ENCODE measurements at regions not wholly inside any gene's neighbourhood (a gene's known extent, or its start where the extent isn't known, plus 50 kb on each side); places are given as distances from the start of the nearest gene placed in this dataset.

DNA sequence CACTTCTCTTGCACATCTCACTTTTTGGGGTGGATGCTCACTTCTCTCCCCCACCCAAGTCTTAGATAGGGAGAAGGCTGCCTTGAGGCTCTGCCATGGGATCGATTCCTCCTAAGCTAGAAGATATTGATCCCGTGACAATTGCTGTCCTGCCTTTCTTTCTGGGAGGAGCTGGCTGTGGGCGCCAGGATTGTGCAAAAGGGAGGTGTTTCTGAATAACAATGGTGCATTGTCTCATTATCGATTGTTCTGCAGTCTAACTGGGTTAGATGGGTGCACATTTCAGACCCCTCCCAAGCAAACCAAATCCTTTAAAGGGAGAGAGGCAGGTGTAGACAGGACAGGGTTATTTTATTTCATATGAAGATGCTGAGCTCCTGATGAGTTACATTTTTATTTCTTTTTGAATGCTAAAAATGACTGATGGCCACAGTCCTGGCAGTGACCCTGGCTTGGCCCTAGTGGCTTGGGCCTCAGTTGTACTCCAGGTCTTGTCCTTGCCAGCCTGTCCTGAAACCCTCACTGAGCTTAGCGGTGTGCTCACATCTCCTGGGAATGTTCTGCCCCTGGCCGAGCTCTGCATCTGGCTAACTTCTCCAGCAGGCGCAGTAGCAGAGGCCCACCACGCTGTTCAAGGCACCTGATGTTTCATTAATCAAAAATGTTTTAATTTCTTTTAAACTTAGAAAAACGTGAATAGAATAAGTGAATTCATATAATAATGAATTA lies 99.0 kb upstream of the KAZN start:
- no peak for DNase-seq (ENCODE audit: low read depth)

GRCh38 chr1:14500041-14500440 lies 98.4 kb upstream of the KAZN start:
- DNase-seq (ENCODE audit: low read depth): no peak

GRCh38 chr1:14500912-14501311 lies 97.6 kb upstream of the KAZN start:
- no peak for DNase-seq (ENCODE audit: low read depth)

DNA sequence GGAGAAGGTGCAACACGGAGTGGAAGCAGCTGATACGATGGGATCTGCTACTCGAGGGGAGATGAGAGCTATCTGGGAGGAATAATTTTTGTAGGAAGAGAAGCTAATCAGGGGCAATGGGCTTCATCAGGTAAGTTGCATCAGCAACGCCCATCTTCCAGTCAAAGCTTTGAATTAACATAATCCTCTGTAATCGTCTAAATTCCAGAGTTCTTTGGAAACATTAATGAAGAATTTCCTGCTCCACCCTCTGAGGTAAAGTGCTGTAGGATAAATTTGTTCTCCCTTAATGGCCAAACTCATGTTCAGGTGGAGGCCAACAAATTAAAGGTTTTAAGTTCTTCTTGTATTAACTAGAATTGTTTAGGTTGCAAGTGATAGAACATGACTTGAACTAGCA lies 94.0 kb upstream of the KAZN start:
- DNase-seq (ENCODE audit: low read depth): no peak

DNA sequence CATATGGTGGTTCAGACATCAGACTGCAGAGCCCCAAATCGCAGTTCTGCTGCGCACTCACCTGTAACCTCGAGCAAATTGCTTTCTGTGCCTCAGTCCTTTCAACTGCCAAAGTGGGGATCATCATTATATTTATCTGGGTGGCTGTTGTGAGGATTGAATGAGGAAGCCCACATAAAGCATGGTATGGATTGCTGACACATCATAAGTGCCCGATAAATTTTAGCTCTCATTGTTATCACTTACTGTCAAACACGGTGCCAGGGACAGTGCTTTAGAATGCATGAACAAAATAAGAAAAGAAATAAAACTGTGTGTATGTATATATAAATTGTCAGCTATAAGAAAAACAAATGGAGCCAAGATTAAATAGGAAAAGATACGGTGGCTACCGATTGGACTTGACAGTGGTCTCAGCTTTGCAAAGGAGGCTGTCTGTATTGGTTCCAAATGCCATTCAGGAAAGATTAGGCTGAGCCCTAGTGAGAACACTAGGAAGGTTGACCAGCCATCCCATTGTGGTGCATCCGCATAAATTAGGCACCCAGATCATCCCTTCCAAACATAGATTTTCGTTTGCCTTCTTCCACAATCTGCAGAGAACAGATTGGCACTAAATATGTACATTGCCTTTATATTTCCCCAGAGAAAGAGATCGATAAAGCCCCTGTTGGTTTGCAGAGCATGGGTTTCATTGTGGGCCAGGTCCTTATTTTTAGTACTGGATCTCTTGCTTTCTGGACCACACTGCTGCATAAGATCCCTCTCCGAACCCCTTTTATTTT lies 91.8 kb upstream of the KAZN start:
- no peak for DNase-seq (ENCODE audit: low read depth)

GRCh38 chr1:14507262-14507661 lies 91.2 kb upstream of the KAZN start:
- DNase-seq (ENCODE audit: low read depth): no peak

- DNase-seq (ENCODE audit: low read depth): no peak
Measured at GRCh38 chr1:14508613-14509012, 89.9 kb upstream of the KAZN start.

GRCh38 chr1:14511166-14511680 lies 87.3 kb upstream of the KAZN start:
- no peak for DNase-seq (ENCODE audit: low read depth)

DNA sequence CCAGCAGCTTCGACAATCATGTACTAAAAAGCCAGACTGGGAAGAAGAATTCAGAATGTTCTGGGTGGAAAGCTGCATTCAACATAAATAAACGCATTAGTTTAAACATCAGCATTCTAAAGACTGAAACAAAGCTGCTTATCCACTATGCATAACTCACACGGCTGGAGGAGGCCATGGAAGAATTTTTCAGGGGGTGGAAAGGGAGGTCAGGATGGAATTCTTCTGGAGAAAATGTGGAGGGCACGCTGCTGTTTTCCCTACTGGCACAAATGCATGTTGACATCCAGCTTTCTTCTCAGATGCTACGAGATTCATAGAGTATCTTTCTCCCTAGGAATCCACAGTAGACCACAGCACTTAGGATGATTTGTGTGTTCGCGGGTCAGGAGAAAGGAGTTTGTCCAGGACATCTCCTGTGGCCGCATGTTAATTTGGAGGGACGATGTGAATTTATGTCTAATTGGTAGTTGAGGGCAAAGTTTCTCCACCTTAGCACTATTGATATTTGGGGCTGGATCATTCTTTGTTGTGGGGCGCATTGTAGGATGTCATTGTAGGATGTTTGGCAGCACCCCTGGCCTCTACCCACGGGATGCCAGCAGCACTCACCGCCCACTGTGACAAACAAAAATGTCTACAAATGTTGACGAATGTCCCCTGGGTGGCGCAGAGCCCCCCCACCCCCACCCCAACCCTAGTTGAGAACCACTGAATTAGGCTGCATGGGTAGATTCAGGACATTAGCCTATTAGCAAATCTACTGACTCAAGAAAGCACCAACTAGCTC lies 86.5 kb upstream of the KAZN start:
- DNase-seq (ENCODE audit: low read depth): no peak

GRCh38 chr1:14513111-14513510 lies 85.4 kb upstream of the KAZN start:
- DNase-seq (ENCODE audit: low read depth): no peak

DNA sequence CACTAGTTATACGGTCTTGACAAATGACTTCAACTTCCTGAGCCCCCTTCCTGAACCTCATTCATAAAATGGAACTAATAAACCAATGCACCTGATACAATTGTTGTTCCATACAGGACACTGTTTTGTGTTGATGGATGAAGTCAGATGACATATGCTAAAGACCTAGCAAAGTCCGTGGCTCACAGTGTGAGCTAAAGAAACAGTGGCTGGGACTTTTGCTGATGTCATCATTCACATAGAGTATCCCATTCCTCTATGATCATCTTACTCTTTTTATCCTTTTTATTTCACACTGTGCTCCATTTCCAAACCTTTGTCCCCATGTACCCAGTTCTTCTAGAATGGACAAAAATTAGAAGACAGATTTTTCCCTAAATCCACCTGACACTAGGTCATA lies 83.7 kb upstream of the KAZN start:
- no peak for DNase-seq (ENCODE audit: low read depth)

GRCh38 chr1:14516974-14517840 lies 81.3 kb upstream of the KAZN start:
- DNase-seq (ENCODE audit: low read depth): no peak

- DNase-seq (ENCODE audit: low read depth): no peak
Measured at GRCh38 chr1:14517841-14518180, 80.7 kb upstream of the KAZN start.

DNA sequence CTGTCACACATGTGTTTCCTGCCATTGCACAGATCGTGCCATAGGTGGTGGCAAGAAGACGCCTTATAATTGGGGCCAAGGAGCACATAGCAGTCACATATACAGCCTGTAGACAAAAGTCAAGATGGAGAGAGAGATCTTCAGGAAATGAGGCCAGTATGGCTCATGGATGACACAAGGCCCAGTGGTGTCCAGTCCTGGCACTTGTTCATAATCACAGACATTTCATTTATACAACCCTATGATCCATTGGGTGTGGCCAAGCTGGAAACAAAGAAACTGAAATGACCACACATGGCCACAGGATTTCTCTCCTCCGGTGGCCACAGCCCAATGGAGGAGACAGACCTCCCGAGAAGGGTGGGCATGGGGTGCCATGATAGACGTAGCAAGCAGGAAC lies 78.5 kb upstream of the KAZN start:
- DNase-seq (ENCODE audit: low read depth): no peak

GRCh38 chr1:14520514-14521163 lies 77.8 kb upstream of the KAZN start:
- no peak for DNase-seq (ENCODE audit: low read depth)

GRCh38 chr1:14521622-14522021 lies 76.9 kb upstream of the KAZN start:
- DNase-seq (ENCODE audit: low read depth): no peak

GRCh38 chr1:14522077-14522925 lies 76.2 kb upstream of the KAZN start:
- DNase-seq (ENCODE audit: low read depth): no peak

DNA sequence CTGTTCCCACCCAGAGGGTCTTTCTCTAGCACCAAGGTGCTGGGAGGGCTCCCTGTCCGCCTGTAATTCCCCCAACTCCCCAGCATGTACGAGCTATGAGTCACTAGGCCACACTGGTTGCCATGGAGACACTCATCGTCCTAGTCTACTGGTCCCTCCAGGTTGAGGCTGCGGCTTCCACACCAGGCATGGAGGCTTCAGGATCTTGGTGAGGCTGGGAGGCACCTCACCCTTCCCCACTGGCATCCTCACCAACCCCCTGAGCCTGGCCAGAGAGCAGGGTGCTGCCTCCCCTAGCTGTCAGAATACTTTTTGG lies 75.6 kb upstream of the KAZN start:
- no peak for DNase-seq (ENCODE audit: low read depth)

DNA sequence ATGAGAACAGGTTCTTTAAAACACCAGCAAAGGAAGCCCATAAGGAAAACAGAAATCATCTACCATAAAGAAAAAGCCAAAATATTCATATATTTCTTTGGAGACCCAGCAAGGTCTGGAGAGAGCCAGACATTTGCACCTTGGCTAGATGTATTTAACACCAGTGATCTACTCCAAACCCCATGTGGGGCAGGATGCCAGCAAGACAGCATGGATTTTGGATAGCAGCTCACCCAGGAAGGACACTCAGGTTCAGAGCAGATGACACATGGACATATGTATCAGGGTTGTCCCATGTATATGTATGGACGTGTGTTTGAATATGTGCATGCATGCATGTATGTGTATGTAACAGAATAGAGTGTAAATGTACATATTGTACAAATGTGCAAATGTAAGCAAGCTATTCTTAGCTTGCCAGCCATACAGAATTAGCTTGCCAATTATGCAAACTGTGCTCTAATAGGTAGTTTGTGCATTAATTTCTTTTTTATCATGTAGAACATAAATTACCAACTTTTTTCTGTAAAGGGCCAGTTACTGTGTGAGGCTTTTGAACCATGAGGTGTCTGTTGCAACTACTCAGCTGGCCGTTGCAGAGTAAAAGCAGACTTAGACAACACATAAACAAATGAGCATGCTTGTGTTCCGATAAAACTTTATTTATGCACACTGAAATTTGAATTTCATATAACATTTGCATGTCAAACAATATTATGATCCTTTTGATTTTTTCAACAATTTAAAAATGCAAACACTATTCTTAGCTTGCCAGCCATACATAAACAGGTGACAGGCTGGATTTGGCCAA lies 73.5 kb upstream of the KAZN start:
- DNase-seq (ENCODE audit: low read depth): no peak

GRCh38 chr1:14529475-14529874 lies 69.0 kb upstream of the KAZN start:
- DNase-seq (ENCODE audit: low read depth): no peak

Data from T follicular helper cell (primary cell).